ENCODE measurements at regions not wholly inside any gene's neighbourhood (a gene's known extent, or its start where the extent isn't known, plus 50 kb on each side); places are given as distances from the start of the nearest gene placed in this dataset.

GRCh38 chr2:195488567-195488966 lies 168.5 kb upstream of the SLC39A10 start (continued):
- TF ChIP-seq ASH2L (IDR thresholded peaks at IDR 0.05; ENCODE audit: low read length) = no peak
- no peak for TF ChIP-seq SIX5 (IDR thresholded peaks at IDR 0.05; ENCODE audit: low read depth, low read length)
- no peak for TF ChIP-seq KDM4A (IDR thresholded peaks at IDR 0.05; ENCODE audit: low read depth, low read length, severe bottlenecking)
